ENCODE measurements at regions not wholly inside any gene's neighbourhood (a gene's known extent, or its start where the extent isn't known, plus 50 kb on each side); places are given as distances from the start of the nearest gene placed in this dataset.
"Not testable (repeated sequence)": the region's sequence is repeated elsewhere in the genome, so short reads cannot be mapped to it uniquely, and the experiment has no call there.

- not testable (repeated sequence) for TF ChIP-seq CTCF (IDR thresholded peaks at IDR 0.05; ENCODE audit: low read length); EZH2 (optimal IDR thresholded peaks at IDR 0.05; ENCODE audit: low read depth, low read length); EZH2phosphoT487 (IDR thresholded peaks at IDR 0.05; ENCODE audit: low read length)
These were observed 305.8 kb upstream of the POTED start for GRCh38 chr21:13303763-13304162.

All from MM.1S (cell line).